ENCODE measurements at regions not wholly inside any gene's neighbourhood (a gene's known extent, or its start where the extent isn't known, plus 50 kb on each side); places are given as distances from the start of the nearest gene placed in this dataset.

GRCh38 chr4:75141162-75141561 is 208.2 kb downstream of the PARM1 start:
- Histone ChIP-seq H3K27me3 (replicated peaks in 1 of 4; ENCODE audit: control extremely low read depth in 1 of 4, control insufficient read depth in 3 of 4, insufficient read depth in 4 of 4, low read length in 3 of 4) (no peaks in the 10 kb centered on the region), H3K4me2 (replicated peaks; ENCODE audit: low read depth, low read length, poor library complexity, severe bottlenecking) (no peak overlapping the region), H3K4me3 (ENCODE audit: control extremely low read depth in 1 of 5, extremely low read depth in 1 of 5, insufficient read depth in 1 of 5, low read depth in 2 of 5, low read length in 4 of 5) (no peak overlapping the region), H3K79me2 (ENCODE audit: control insufficient read depth, insufficient read depth, low read length) (no peaks in the 10 kb centered on the region), H3K4me1 (ENCODE audit: control insufficient read depth in 2 of 2, insufficient read depth in 2 of 2, low read length in 2 of 2) (peaks cover 5 to 13% of the 10 kb centered on the region in 2 donors), H2AFZ (ENCODE audit: insufficient read depth, low read depth, low read length, poor library complexity, severe bottlenecking) (no peak overlapping the region), H3K9ac (ENCODE audit: low read length) (no peak overlapping the region), H4K20me1 (ENCODE audit: control insufficient read depth, insufficient read depth, low read length, poor library complexity, severe bottlenecking) (no peaks in the 10 kb centered on the region), H3K36me3 (replicated peaks in 1 of 2; ENCODE audit: control extremely low read depth in 1 of 2, control insufficient read depth in 1 of 2, extremely low read depth in 1 of 2, insufficient read depth in 2 of 2, low read length in 1 of 2) (no peaks in the 10 kb centered on the region), H3K9me3 (ENCODE audit: control extremely low read depth in 1 of 3, control insufficient read depth in 2 of 3, insufficient read depth in 1 of 3, low read length in 2 of 3) (peaks cover 0 to 4% (median 0%) of the 10 kb centered on the region in 3 donors), H3K27ac (ENCODE audit: low read length in 2 of 2) (no peak overlapping the region)
- DNase-seq (no peak), ATAC-seq (ENCODE audit: low read depth) (no peak)
- Mint-ChIP-seq H3K9me3 (ENCODE audit: insufficient read depth) (no peaks in the 10 kb centered on the region), H3K27me3 (no peaks in the 10 kb centered on the region), H3K4me3 (no peak overlapping the region), H3K4me1 (peaks cover 23% of the 10 kb centered on the region), H3K27ac (no peak overlapping the region)
- TF ChIP-seq EZH2 (IDR thresholded peaks at IDR 0.05; ENCODE audit: borderline replicate concordance, insufficient read depth, low read depth, low read length, poor library complexity, severe bottlenecking) = no peak
- TF ChIP-seq, protein P1, sequence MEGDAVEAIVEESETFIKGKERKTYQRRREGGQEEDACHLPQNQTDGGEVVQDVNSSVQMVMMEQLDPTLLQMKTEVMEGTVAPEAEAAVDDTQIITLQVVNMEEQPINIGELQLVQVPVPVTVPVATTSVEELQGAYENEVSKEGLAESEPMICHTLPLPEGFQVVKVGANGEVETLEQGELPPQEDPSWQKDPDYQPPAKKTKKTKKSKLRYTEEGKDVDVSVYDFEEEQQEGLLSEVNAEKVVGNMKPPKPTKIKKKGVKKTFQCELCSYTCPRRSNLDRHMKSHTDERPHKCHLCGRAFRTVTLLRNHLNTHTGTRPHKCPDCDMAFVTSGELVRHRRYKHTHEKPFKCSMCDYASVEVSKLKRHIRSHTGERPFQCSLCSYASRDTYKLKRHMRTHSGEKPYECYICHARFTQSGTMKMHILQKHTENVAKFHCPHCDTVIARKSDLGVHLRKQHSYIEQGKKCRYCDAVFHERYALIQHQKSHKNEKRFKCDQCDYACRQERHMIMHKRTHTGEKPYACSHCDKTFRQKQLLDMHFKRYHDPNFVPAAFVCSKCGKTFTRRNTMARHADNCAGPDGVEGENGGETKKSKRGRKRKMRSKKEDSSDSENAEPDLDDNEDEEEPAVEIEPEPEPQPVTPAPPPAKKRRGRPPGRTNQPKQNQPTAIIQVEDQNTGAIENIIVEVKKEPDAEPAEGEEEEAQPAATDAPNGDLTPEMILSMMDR (IDR thresholded peaks at IDR 0.05) = no peak
- intact Hi-C loops (cut with micrococcal nuclease) = no loop called here
- CTCF ChIA-PET = no interaction called here
- POLR2A ChIA-PET = no interaction called here

GRCh38 chr4:75137302-75137701 is 204.4 kb downstream of the PARM1 start:
- H4K20me1 ChIP-seq (ENCODE audit: control insufficient read depth, insufficient read depth, low read length, poor library complexity, severe bottlenecking) = no peaks in the 10 kb centered on the region
- H3K9me3 ChIP-seq (ENCODE audit: control extremely low read depth in 1 of 3, control insufficient read depth in 2 of 3, insufficient read depth in 1 of 3, low read length in 2 of 3) = no peaks in the 10 kb centered on the region
- intact Hi-C loops (cut with micrococcal nuclease) = loop anchor here (5.0 kb wide), 2 partner anchors 35 to 205 kb away; partner anchors contain the start of gene PARM1
- no peaks in the 10 kb centered on the region for H3K27me3 ChIP-seq (replicated peaks in 1 of 4; ENCODE audit: control extremely low read depth in 1 of 4, control insufficient read depth in 3 of 4, insufficient read depth in 4 of 4, low read length in 3 of 4)
- H3K4me2 ChIP-seq (replicated peaks; ENCODE audit: low read depth, low read length, poor library complexity, severe bottlenecking) = no peak overlapping the region
- no peak overlapping the region for H3K27ac ChIP-seq (ENCODE audit: low read length in 2 of 2)
- no peaks in the 10 kb centered on the region for H3K79me2 ChIP-seq (ENCODE audit: control insufficient read depth, insufficient read depth, low read length)
- DNase-seq (no peak), ATAC-seq (ENCODE audit: low read depth) (no peak)
- no peak overlapping the region for H2AFZ ChIP-seq (ENCODE audit: insufficient read depth, low read depth, low read length, poor library complexity, severe bottlenecking)
- H3K9ac ChIP-seq (ENCODE audit: low read length) = no peak overlapping the region
- H3K4me3 ChIP-seq (ENCODE audit: control extremely low read depth in 1 of 5, extremely low read depth in 1 of 5, insufficient read depth in 1 of 5, low read depth in 2 of 5, low read length in 4 of 5) = no peak overlapping the region
- peaks cover 30 to 34% of the 10 kb centered on the region in 2 donors for H3K4me1 ChIP-seq (ENCODE audit: control insufficient read depth in 2 of 2, insufficient read depth in 2 of 2, low read length in 2 of 2)
- TF ChIP-seq, protein P1 (IDR thresholded peaks at IDR 0.05) = no peak
- TF ChIP-seq EZH2 (IDR thresholded peaks at IDR 0.05; ENCODE audit: borderline replicate concordance, insufficient read depth, low read depth, low read length, poor library complexity, severe bottlenecking) = no peak
- no peak overlapping the region for H3K27ac Mint-ChIP-seq
- POLR2A ChIA-PET = no interaction called here
- no peaks in the 10 kb centered on the region for H3K27me3 Mint-ChIP-seq
- H3K36me3 ChIP-seq (replicated peaks in 1 of 2; ENCODE audit: control extremely low read depth in 1 of 2, control insufficient read depth in 1 of 2, extremely low read depth in 1 of 2, insufficient read depth in 2 of 2, low read length in 1 of 2) = no peaks in the 10 kb centered on the region
- CTCF ChIA-PET = no interaction called here
- no peak overlapping the region for H3K4me3 Mint-ChIP-seq
- no peaks in the 10 kb centered on the region for H3K9me3 Mint-ChIP-seq (ENCODE audit: insufficient read depth)
- H3K4me1 Mint-ChIP-seq = peaks cover 44% of the 10 kb centered on the region
